ENCODE measurements at regions not wholly inside any gene's neighbourhood (a gene's known extent, or its start where the extent isn't known, plus 50 kb on each side); places are given as distances from the start of the nearest gene placed in this dataset.

GRCh38 chr12:73964641-73965040 is 573.0 kb upstream of the ATXN7L3B start:
- TF ChIP-seq CTCF (IDR thresholded peaks at IDR 0.05), result no peak
- no peak for DNase-seq (ENCODE audit: extremely low spot score, unreplicated experiment)
- Mint-ChIP-seq H3K4me1 (ENCODE audit: unreplicated experiment) (no peaks in the 10 kb centered on the region), H3K36me3 (ENCODE audit: unreplicated experiment) (no peaks in the 10 kb centered on the region), H3K27me3 (ENCODE audit: unreplicated experiment) (no peaks in the 10 kb centered on the region), H3K9me3 (ENCODE audit: unreplicated experiment) (no peaks in the 10 kb centered on the region), H3K4me3 (ENCODE audit: unreplicated experiment) (no peak overlapping the region), H3K27ac (ENCODE audit: unreplicated experiment) (no peak overlapping the region)

- TF ChIP-seq CTCF (IDR thresholded peaks at IDR 0.05), result no peak
- Mint-ChIP-seq H3K27me3 (ENCODE audit: unreplicated experiment) (no peaks in the 10 kb centered on the region), H3K4me3 (ENCODE audit: unreplicated experiment) (no peak overlapping the region), H3K9me3 (ENCODE audit: unreplicated experiment) (peaks cover 3% of the 10 kb centered on the region), H3K27ac (ENCODE audit: unreplicated experiment) (no peak overlapping the region), H3K4me1 (ENCODE audit: unreplicated experiment) (no peaks in the 10 kb centered on the region), H3K36me3 (ENCODE audit: unreplicated experiment) (no peaks in the 10 kb centered on the region)
- no peak for DNase-seq (ENCODE audit: extremely low spot score, unreplicated experiment)
Measured at GRCh38 chr12:73973486-73973885, 564.1 kb upstream of the ATXN7L3B start.

- H3K27me3 Mint-ChIP-seq (ENCODE audit: unreplicated experiment), result no peaks in the 10 kb centered on the region
- H3K36me3 Mint-ChIP-seq (ENCODE audit: unreplicated experiment), result no peaks in the 10 kb centered on the region
- no peak for DNase-seq (ENCODE audit: extremely low spot score, unreplicated experiment)
- H3K27ac Mint-ChIP-seq (ENCODE audit: unreplicated experiment), result no peak overlapping the region
- TF ChIP-seq CTCF (IDR thresholded peaks at IDR 0.05), result no peak
- H3K9me3 Mint-ChIP-seq (ENCODE audit: unreplicated experiment), result no peaks in the 10 kb centered on the region
- H3K4me3 Mint-ChIP-seq (ENCODE audit: unreplicated experiment), result no peak overlapping the region
- no peaks in the 10 kb centered on the region for H3K4me1 Mint-ChIP-seq (ENCODE audit: unreplicated experiment)
Measured at GRCh38 chr12:73984552-73984951, 553.1 kb upstream of the ATXN7L3B start.

GRCh38 chr12:73991138-73991537 is 546.5 kb upstream of the ATXN7L3B start:
- no peak for TF ChIP-seq CTCF (IDR thresholded peaks at IDR 0.05)
- Mint-ChIP-seq H3K27ac (ENCODE audit: unreplicated experiment) (no peak overlapping the region), H3K4me3 (ENCODE audit: unreplicated experiment) (no peak overlapping the region), H3K27me3 (ENCODE audit: unreplicated experiment) (no peaks in the 10 kb centered on the region), H3K36me3 (ENCODE audit: unreplicated experiment) (no peaks in the 10 kb centered on the region), H3K4me1 (ENCODE audit: unreplicated experiment) (no peaks in the 10 kb centered on the region), H3K9me3 (ENCODE audit: unreplicated experiment) (no peaks in the 10 kb centered on the region)
- no peak for DNase-seq (ENCODE audit: extremely low spot score, unreplicated experiment)

- Mint-ChIP-seq H3K36me3 (ENCODE audit: unreplicated experiment) (no peaks in the 10 kb centered on the region), H3K4me1 (ENCODE audit: unreplicated experiment) (no peaks in the 10 kb centered on the region), H3K9me3 (ENCODE audit: unreplicated experiment) (no peaks in the 10 kb centered on the region), H3K4me3 (ENCODE audit: unreplicated experiment) (no peak overlapping the region), H3K27ac (ENCODE audit: unreplicated experiment) (no peak overlapping the region), H3K27me3 (ENCODE audit: unreplicated experiment) (no peaks in the 10 kb centered on the region)
- no peak for DNase-seq (ENCODE audit: extremely low spot score, unreplicated experiment)
- no peak for TF ChIP-seq CTCF (IDR thresholded peaks at IDR 0.05)
Measured at GRCh38 chr12:73998894-73999293, 538.7 kb upstream of the ATXN7L3B start.
